ENCODE measurements at regions not wholly inside any gene's neighbourhood (a gene's known extent, or its start where the extent isn't known, plus 50 kb on each side); places are given as distances from the start of the nearest gene placed in this dataset.
"Not testable (repeated sequence)": the region's sequence is repeated elsewhere in the genome, so short reads cannot be mapped to it uniquely, and the experiment has no call there.

- DNase-seq, result no peak
These were observed 253.7 kb upstream of the RASGRP1 start for GRCh38 chr15:38818157-38818790.

- DNase-seq, result no peak
These were observed 254.9 kb upstream of the RASGRP1 start for GRCh38 chr15:38819387-38819950.

GRCh38 chr15:38823263-38823662, 258.6 kb upstream of the RASGRP1 start:
- DNase-seq, result no peak

GRCh38 chr15:38824719-38825118, 260.1 kb upstream of the RASGRP1 start:
- DNase-seq, result no peak

GRCh38 chr15:38826880-38827279, 262.3 kb upstream of the RASGRP1 start:
- DNase-seq, result no peak

- no peak for DNase-seq
These were observed 263.5 kb upstream of the RASGRP1 start for GRCh38 chr15:38828031-38828532.

GRCh38 chr15:38829086-38829485, 264.5 kb upstream of the RASGRP1 start:
- no peak for DNase-seq

- DNase-seq, result no peak
These were observed 277.6 kb upstream of the RASGRP1 start for GRCh38 chr15:38842226-38842625.

GRCh38 chr15:38843051-38843501, 278.5 kb upstream of the RASGRP1 start:
- no peak for DNase-seq

- no peak for DNase-seq
These were observed 279.3 kb upstream of the RASGRP1 start for GRCh38 chr15:38843736-38844590.

GRCh38 chr15:38844736-38845135, 280.1 kb upstream of the RASGRP1 start:
- no peak for DNase-seq

GRCh38 chr15:38846346-38846745, 281.7 kb upstream of the RASGRP1 start:
- DNase-seq, result no peak

- no peak for DNase-seq
These were observed 283.1 kb upstream of the RASGRP1 start for GRCh38 chr15:38847666-38848065.

- no peak for DNase-seq
These were observed 284.4 kb upstream of the RASGRP1 start for GRCh38 chr15:38849046-38849445.

- DNase-seq, result not testable (repeated sequence)
These were observed 287.6 kb upstream of the RASGRP1 start for GRCh38 chr15:38852188-38852587.

- DNase-seq, result no peak
These were observed 289.0 kb upstream of the RASGRP1 start for GRCh38 chr15:38853608-38854007.

GRCh38 chr15:38854506-38854905, 289.9 kb upstream of the RASGRP1 start:
- DNase-seq, result no peak

- no peak for DNase-seq
These were observed 293.2 kb upstream of the RASGRP1 start for GRCh38 chr15:38857814-38858213.

- no peak for DNase-seq
These were observed 295.0 kb upstream of the RASGRP1 start for GRCh38 chr15:38859574-38859973.

- DNase-seq, result no peak
These were observed 295.6 kb upstream of the RASGRP1 start for GRCh38 chr15:38860253-38860652.

GRCh38 chr15:38860674-38861073, 296.1 kb upstream of the RASGRP1 start:
- no peak for DNase-seq

- no peak for DNase-seq
These were observed 296.5 kb upstream of the RASGRP1 start for GRCh38 chr15:38861108-38861507.

- no peak for DNase-seq
These were observed 297.5 kb upstream of the RASGRP1 start for GRCh38 chr15:38862099-38862498.

GRCh38 chr15:38863381-38863780, 298.8 kb upstream of the RASGRP1 start:
- DNase-seq, result no peak
